ENCODE measurements at regions not wholly inside any gene's neighbourhood (a gene's known extent, or its start where the extent isn't known, plus 50 kb on each side); places are given as distances from the start of the nearest gene placed in this dataset.

GRCh38 chr3:102206511-102207031 is 228.2 kb upstream of the ZPLD1 start:
- no peak for TF ChIP-seq CREB5 (CRISPR knock-in tag; IDR thresholded peaks at IDR 0.05; ENCODE audit: low read depth)
- TF ChIP-seq CSDC2 (CRISPR knock-in tag; IDR thresholded peaks at IDR 0.05), result no peak
- no peak for TF ChIP-seq TCF4 (CRISPR knock-in tag; IDR thresholded peaks at IDR 0.05; ENCODE audit: borderline replicate concordance)
- no peak for TF ChIP-seq PATZ1 (CRISPR knock-in tag; IDR thresholded peaks at IDR 0.05; ENCODE audit: borderline replicate concordance)
